CD4-positive, CD25-positive, alpha-beta regulatory T cell (primary cell): ENCODE measurements at regions not wholly inside any gene's neighbourhood (a gene's known extent, or its start where the extent isn't known, plus 50 kb on each side); places are given as distances from the start of the nearest gene placed in this dataset.

Experiments used
- ATAC-seq, 2 donors: fragments of 150-1000 bp; cut with Tn5 transposase; one replicate each; pipeline ENCODE4 v1.10.0; 2021; ENCODE audit warnings: low read depth in 2 of 2, moderate number of reproducible peaks in 2 of 2, moderate library complexity in 1 of 2
- DNase-seq, 3 donors: peaks; one replicate each; pipeline versions ENCODE4 v3.0.0 to v3.0.0-alpha.2; 2012 to 2022; ENCODE audit warnings: mixed read lengths in 1 of 3
- H3K27ac ChIP-seq: one replicate; pipeline ENCODE4 v1.7.0; 2013; ENCODE audit warnings: mild to moderate bottlenecking, low read length; ENCODE audit not compliant: insufficient read depth, poor library complexity, severe bottlenecking
- H3K27me3 ChIP-seq: one replicate; pipeline ENCODE4 v1.7.0; 2013; ENCODE audit warnings: low read length; ENCODE audit not compliant: control insufficient read depth, insufficient read depth
- H3K36me3 ChIP-seq: one replicate; pipeline ENCODE4 v1.7.0; 2013; ENCODE audit warnings: mild to moderate bottlenecking, low read length, moderate library complexity; ENCODE audit not compliant: control insufficient read depth, insufficient read depth
- H3K4me1 ChIP-seq: 2 replicates; pipeline ENCODE4 v1.7.0; 2013; ENCODE audit warnings: mild to moderate bottlenecking, low read length; ENCODE audit not compliant: insufficient read depth, control insufficient read depth, poor library complexity, severe bottlenecking
- H3K4me3 ChIP-seq: one replicate; pipeline ENCODE4 v1.7.0; 2013; ENCODE audit warnings: low read depth, mild to moderate bottlenecking, low read length, moderate library complexity
- H3K9me3 ChIP-seq, 2 experiments: 1 replicate in 1 of 2; 2 replicates in 1 of 2; pipeline ENCODE4 v1.7.0; 2013; ENCODE audit warnings: low read length in 2 of 2, mild to moderate bottlenecking in 1 of 2, moderate library complexity in 1 of 2; ENCODE audit not compliant: control insufficient read depth in 2 of 2
- H3K27ac Mint-ChIP-seq, 3 donors: one replicate each; pipeline ENCODE4 v1.8.0; 2020 to 2022; ENCODE audit warnings: mild to moderate bottlenecking in 3 of 3, mixed read lengths in 3 of 3, moderate library complexity in 2 of 3
- H3K27me3 Mint-ChIP-seq: one replicate; pipeline ENCODE4 v1.8.0; 2022; ENCODE audit warnings: mild to moderate bottlenecking, mixed read lengths
- H3K36me3 Mint-ChIP-seq: one replicate; pipeline ENCODE4 v1.8.0; 2020; ENCODE audit warnings: mixed read lengths
- H3K4me1 Mint-ChIP-seq, 4 donors: one replicate each; pipeline ENCODE4 v1.8.0; 2020 to 2022; ENCODE audit warnings: mixed read lengths in 4 of 4, mild to moderate bottlenecking in 1 of 4
- H3K4me3 Mint-ChIP-seq, 4 donors: one replicate each; pipeline ENCODE4 v1.8.0; 2020 to 2022; ENCODE audit warnings: mild to moderate bottlenecking in 4 of 4, mixed read lengths in 4 of 4, moderate library complexity in 3 of 4
- H3K9me3 Mint-ChIP-seq, 7 donors: one replicate each; pipeline ENCODE4 v1.8.0; 2020 to 2022; ENCODE audit warnings: mixed read lengths in 7 of 7, mild to moderate bottlenecking in 3 of 7, moderate library complexity in 2 of 7

- peaks cover 0 to 1% (median 0%) of the 10 kb centered on the region in 7 donors for H3K9me3 Mint-ChIP-seq
- no peak overlapping the region for H3K4me3 Mint-ChIP-seq
- ATAC-seq (no peak), DNase-seq (no peak)
- Histone ChIP-seq H3K4me3 (no peak overlapping the region), H3K27me3 (no peaks in the 10 kb centered on the region), H3K36me3 (no peaks in the 10 kb centered on the region), H3K4me1 (no peaks in the 10 kb centered on the region), H3K9me3 (no peaks in the 10 kb centered on the region), H3K27ac (no peak overlapping the region)
- H3K36me3 Mint-ChIP-seq, result no peaks in the 10 kb centered on the region
- H3K27ac Mint-ChIP-seq, result no peak overlapping the region
- H3K4me1 Mint-ChIP-seq, result peaks cover 0 to 2% (median 0%) of the 10 kb centered on the region in 4 donors
- H3K27me3 Mint-ChIP-seq, result peaks cover 27% of the 10 kb centered on the region
These were observed 100.6 kb upstream of the FGF3 start for GRCh38 chr11:69919659-69920344.

GRCh38 chr11:69920345-69921127 lies 101.3 kb upstream of the FGF3 start:
- Histone ChIP-seq H3K9me3 (no peaks in the 10 kb centered on the region), H3K4me3 (no peak overlapping the region), H3K27me3 (no peaks in the 10 kb centered on the region), H3K4me1 (no peaks in the 10 kb centered on the region), H3K36me3 (no peaks in the 10 kb centered on the region), H3K27ac (no peak overlapping the region)
- no peak overlapping the region for H3K4me3 Mint-ChIP-seq
- no peaks in the 10 kb centered on the region for H3K36me3 Mint-ChIP-seq
- DNase-seq, result no peak
- H3K27me3 Mint-ChIP-seq, result peaks cover 26% of the 10 kb centered on the region
- no peak for ATAC-seq
- no peak overlapping the region for H3K27ac Mint-ChIP-seq
- H3K9me3 Mint-ChIP-seq, result peaks cover 0 to 1% (median 0%) of the 10 kb centered on the region in 7 donors
- peaks cover 0 to 3% (median 1%) of the 10 kb centered on the region in 4 donors for H3K4me1 Mint-ChIP-seq

GRCh38 chr11:69921128-69922014 lies 102.2 kb upstream of the FGF3 start:
- DNase-seq (no peak), ATAC-seq (no peak)
- no peaks in the 10 kb centered on the region for H3K36me3 Mint-ChIP-seq
- Histone ChIP-seq H3K9me3 (no peaks in the 10 kb centered on the region), H3K27me3 (no peaks in the 10 kb centered on the region), H3K4me1 (no peaks in the 10 kb centered on the region), H3K4me3 (no peak overlapping the region), H3K36me3 (no peaks in the 10 kb centered on the region), H3K27ac (no peak overlapping the region)
- no peak overlapping the region for H3K27ac Mint-ChIP-seq
- peaks cover 0 to 1% (median 0%) of the 10 kb centered on the region in 7 donors for H3K9me3 Mint-ChIP-seq
- H3K4me3 Mint-ChIP-seq, result no peak overlapping the region
- H3K4me1 Mint-ChIP-seq, result peaks cover 0 to 6% (median 1%) of the 10 kb centered on the region in 4 donors
- peaks cover 25% of the 10 kb centered on the region for H3K27me3 Mint-ChIP-seq

- no peaks in the 10 kb centered on the region for H3K36me3 ChIP-seq
- DNase-seq (no peak), ATAC-seq (no peak)
- H3K9me3 ChIP-seq, result no peaks in the 10 kb centered on the region
- H3K27ac Mint-ChIP-seq, result no peak overlapping the region
- H3K4me3 Mint-ChIP-seq, result no peak overlapping the region
- no peaks in the 10 kb centered on the region for H3K36me3 Mint-ChIP-seq
- H3K4me3 ChIP-seq, result no peak overlapping the region
- H3K27me3 Mint-ChIP-seq, result peaks cover 30% of the 10 kb centered on the region
- no peaks in the 10 kb centered on the region for H3K27me3 ChIP-seq
- H3K27ac ChIP-seq, result no peak overlapping the region
- H3K4me1 ChIP-seq, result no peaks in the 10 kb centered on the region
- peaks cover 0 to 1% (median 0%) of the 10 kb centered on the region in 7 donors for H3K9me3 Mint-ChIP-seq
- H3K4me1 Mint-ChIP-seq, result peaks cover 0 to 6% (median 1%) of the 10 kb centered on the region in 4 donors
These were observed 102.9 kb upstream of the FGF3 start for GRCh38 chr11:69922015-69922595.

GRCh38 chr11:69922596-69923111 lies 103.4 kb upstream of the FGF3 start:
- H3K9me3 Mint-ChIP-seq, result peaks cover 0 to 1% (median 0%) of the 10 kb centered on the region in 7 donors
- H3K9me3 ChIP-seq, result no peaks in the 10 kb centered on the region
- DNase-seq (no peak), ATAC-seq (no peak)
- peaks cover 30% of the 10 kb centered on the region for H3K27me3 Mint-ChIP-seq
- no peak overlapping the region for H3K27ac ChIP-seq
- no peak overlapping the region for H3K4me3 Mint-ChIP-seq
- H3K4me1 ChIP-seq, result no peaks in the 10 kb centered on the region
- no peak overlapping the region for H3K27ac Mint-ChIP-seq
- no peaks in the 10 kb centered on the region for H3K36me3 Mint-ChIP-seq
- peaks cover 0 to 6% (median 1%) of the 10 kb centered on the region in 4 donors for H3K4me1 Mint-ChIP-seq
- H3K36me3 ChIP-seq, result no peaks in the 10 kb centered on the region
- no peaks in the 10 kb centered on the region for H3K27me3 ChIP-seq
- no peak overlapping the region for H3K4me3 ChIP-seq

GRCh38 chr11:69923196-69923595 lies 104.0 kb upstream of the FGF3 start:
- no peaks in the 10 kb centered on the region for H3K9me3 ChIP-seq
- H3K27ac Mint-ChIP-seq, result no peak overlapping the region
- peaks cover 31% of the 10 kb centered on the region for H3K27me3 Mint-ChIP-seq
- no peaks in the 10 kb centered on the region for H3K4me1 ChIP-seq
- no peak for DNase-seq
- H3K27me3 ChIP-seq, result no peaks in the 10 kb centered on the region
- no peaks in the 10 kb centered on the region for H3K36me3 ChIP-seq
- ATAC-seq, result no peak
- no peak overlapping the region for H3K4me3 Mint-ChIP-seq
- peaks cover 0 to 6% (median 1%) of the 10 kb centered on the region in 4 donors for H3K4me1 Mint-ChIP-seq
- no peak overlapping the region for H3K4me3 ChIP-seq
- H3K36me3 Mint-ChIP-seq, result no peaks in the 10 kb centered on the region
- no peak overlapping the region for H3K27ac ChIP-seq
- peaks cover 0 to 1% (median 0%) of the 10 kb centered on the region in 7 donors for H3K9me3 Mint-ChIP-seq

GRCh38 chr11:69923641-69924307 lies 104.6 kb upstream of the FGF3 start:
- peaks cover 0 to 1% (median 0%) of the 10 kb centered on the region in 7 donors for H3K9me3 Mint-ChIP-seq
- ATAC-seq (no peak), DNase-seq (no peak)
- Histone ChIP-seq H3K27me3 (no peaks in the 10 kb centered on the region), H3K4me3 (no peak overlapping the region), H3K36me3 (no peaks in the 10 kb centered on the region), H3K9me3 (no peaks in the 10 kb centered on the region), H3K4me1 (no peaks in the 10 kb centered on the region), H3K27ac (no peak overlapping the region)
- peaks cover 0 to 6% (median 1%) of the 10 kb centered on the region in 4 donors for H3K4me1 Mint-ChIP-seq
- no peaks in the 10 kb centered on the region for H3K36me3 Mint-ChIP-seq
- no peak overlapping the region for H3K27ac Mint-ChIP-seq
- H3K27me3 Mint-ChIP-seq, result peaks cover 37% of the 10 kb centered on the region
- no peak overlapping the region for H3K4me3 Mint-ChIP-seq
